OCI-LY1 (cell line): ENCODE measurements at regions not wholly inside any gene's neighbourhood (a gene's known extent, or its start where the extent isn't known, plus 50 kb on each side); places are given as distances from the start of the nearest gene placed in this dataset.

Source experiments
- CTCF ChIP-seq: fragments of 200-600 bp; sonication (generic), shearing (Covaris generic); IDR thresholded peaks from 2 replicates; pipeline ENCODE4 v1.5.1; 2017; ENCODE audit warnings: mild to moderate bottlenecking, antibody characterized with exemption, low read length, moderate library complexity, mixed read lengths
- EZH2 ChIP-seq: fragments of 200-600 bp; sonication (generic), shearing (Covaris generic); IDR thresholded peaks from 2 replicates; pipeline ENCODE4 v1.8.0; 2017; ENCODE audit warnings: borderline replicate concordance, mixed run types, mild to moderate bottlenecking, antibody characterized with exemption, low read length, moderate library complexity, mixed read lengths

DNA sequence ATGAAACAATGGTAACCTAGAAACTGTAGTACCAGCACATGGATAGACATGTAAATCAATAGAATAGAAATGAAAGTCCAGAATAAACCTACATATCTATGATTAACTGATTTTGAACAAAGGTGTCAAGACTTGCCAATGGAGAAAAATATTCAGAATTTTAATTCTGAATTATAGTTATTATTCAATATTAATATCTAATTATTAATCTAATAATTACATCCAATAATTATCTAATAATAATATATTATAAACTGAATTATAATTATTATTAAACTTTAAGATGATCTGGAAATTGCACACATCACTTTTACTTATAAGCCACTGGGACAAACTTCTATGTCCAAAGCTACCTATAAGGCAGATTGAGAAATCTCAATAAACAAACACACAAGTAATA lies 1365.2 kb upstream of the ADGRL3 start:
- TF ChIP-seq CTCF, result no peak
- no peak for TF ChIP-seq EZH2
